ENCODE measurements at regions not wholly inside any gene's neighbourhood (a gene's known extent, or its start where the extent isn't known, plus 50 kb on each side); places are given as distances from the start of the nearest gene placed in this dataset.
"Not testable (repeated sequence)": the region's sequence is repeated elsewhere in the genome, so short reads cannot be mapped to it uniquely, and the experiment has no call there.

GRCh38 chr7:153409567-153410342 is 642.4 kb upstream of the DPP6 start:
- TF ChIP-seq, protein P1, sequence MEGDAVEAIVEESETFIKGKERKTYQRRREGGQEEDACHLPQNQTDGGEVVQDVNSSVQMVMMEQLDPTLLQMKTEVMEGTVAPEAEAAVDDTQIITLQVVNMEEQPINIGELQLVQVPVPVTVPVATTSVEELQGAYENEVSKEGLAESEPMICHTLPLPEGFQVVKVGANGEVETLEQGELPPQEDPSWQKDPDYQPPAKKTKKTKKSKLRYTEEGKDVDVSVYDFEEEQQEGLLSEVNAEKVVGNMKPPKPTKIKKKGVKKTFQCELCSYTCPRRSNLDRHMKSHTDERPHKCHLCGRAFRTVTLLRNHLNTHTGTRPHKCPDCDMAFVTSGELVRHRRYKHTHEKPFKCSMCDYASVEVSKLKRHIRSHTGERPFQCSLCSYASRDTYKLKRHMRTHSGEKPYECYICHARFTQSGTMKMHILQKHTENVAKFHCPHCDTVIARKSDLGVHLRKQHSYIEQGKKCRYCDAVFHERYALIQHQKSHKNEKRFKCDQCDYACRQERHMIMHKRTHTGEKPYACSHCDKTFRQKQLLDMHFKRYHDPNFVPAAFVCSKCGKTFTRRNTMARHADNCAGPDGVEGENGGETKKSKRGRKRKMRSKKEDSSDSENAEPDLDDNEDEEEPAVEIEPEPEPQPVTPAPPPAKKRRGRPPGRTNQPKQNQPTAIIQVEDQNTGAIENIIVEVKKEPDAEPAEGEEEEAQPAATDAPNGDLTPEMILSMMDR (IDR thresholded peaks at IDR 0.05 in 4 of 5, conservative IDR thresholded peaks at IDR 0.05 in 1 of 5), result not testable (repeated sequence)
- TF ChIP-seq POLR2A (IDR thresholded peaks at IDR 0.05), result not testable (repeated sequence)

Data from gastrocnemius medialis (tissue), 4 donors.